ENCODE measurements at regions not wholly inside any gene's neighbourhood (a gene's known extent, or its start where the extent isn't known, plus 50 kb on each side); places are given as distances from the start of the nearest gene placed in this dataset.

DNA sequence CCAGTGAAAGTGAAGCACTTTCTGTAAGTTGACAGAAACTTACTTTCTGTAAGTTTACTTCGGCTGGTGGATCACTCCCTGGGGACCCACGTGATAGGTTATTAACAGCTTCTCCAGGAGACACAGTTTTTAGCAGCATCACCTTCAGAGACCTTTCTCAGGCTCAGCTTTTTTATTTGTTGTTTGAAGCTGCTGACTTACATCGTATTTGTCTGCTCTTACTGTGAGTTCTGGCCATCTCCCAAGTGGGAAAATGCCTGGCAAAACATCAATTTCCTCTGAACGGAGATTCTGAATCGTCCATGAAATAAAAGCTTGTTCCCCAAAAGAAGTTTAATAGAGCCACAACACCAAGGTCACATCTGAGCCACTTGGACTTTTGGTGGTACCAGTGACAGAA is 178.7 kb upstream of the PODXL start:
- no peak overlapping the region for H3K4me3 ChIP-seq (ENCODE audit: low read depth, low read length)
- H3K27me3 ChIP-seq (ENCODE audit: control insufficient read depth, insufficient read depth, low read length): no peaks in the 10 kb centered on the region; the same call in 1 of the 2 replicates
- H3K9me3 ChIP-seq (ENCODE audit: control insufficient read depth, insufficient read depth, low read depth, low read length): no peaks in the 10 kb centered on the region
- no peaks in the 10 kb centered on the region for H3K36me3 ChIP-seq (ENCODE audit: control insufficient read depth, insufficient read depth, low read length)
- H3K4me1 ChIP-seq (ENCODE audit: control insufficient read depth, insufficient read depth, low read length): peaks cover 12% of the 10 kb centered on the region
- H3K27ac ChIP-seq (ENCODE audit: low read depth, low read length): no peak overlapping the region
- no peak overlapping the region for H3K9ac ChIP-seq (ENCODE audit: low read length)

DNA sequence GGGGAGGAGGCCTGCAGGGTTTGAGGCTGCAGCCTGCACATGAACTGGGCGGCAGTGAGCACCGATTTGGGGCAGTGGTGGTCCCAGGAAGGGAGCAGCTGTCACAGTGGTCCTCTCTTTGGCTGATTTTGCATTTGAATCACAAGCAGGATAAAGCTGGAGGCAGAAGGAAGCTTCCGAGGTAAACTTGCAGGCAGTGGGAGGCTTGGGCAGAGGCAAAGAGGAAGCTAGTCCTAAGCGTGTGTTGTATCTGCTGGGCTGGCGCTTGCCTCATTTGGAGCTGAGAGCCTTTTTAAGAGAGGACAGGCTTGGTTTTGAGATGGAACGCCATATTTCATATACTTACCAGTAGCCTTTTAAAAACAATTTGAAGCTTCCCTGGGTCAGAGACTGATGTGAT is 177.2 kb upstream of the PODXL start:
- Histone ChIP-seq H3K9me3 (ENCODE audit: control insufficient read depth, insufficient read depth, low read depth, low read length) (peaks cover 11% of the 10 kb centered on the region), H3K27me3 (ENCODE audit: control insufficient read depth, insufficient read depth, low read length) (no peaks in the 10 kb centered on the region; the same call in 1 of the 2 replicates), H3K27ac (ENCODE audit: low read depth, low read length) (no peak overlapping the region), H3K9ac (ENCODE audit: low read length) (no peak overlapping the region), H3K4me1 (ENCODE audit: control insufficient read depth, insufficient read depth, low read length) (peaks cover 12% of the 10 kb centered on the region), H3K4me3 (ENCODE audit: low read depth, low read length) (no peak overlapping the region), H3K36me3 (ENCODE audit: control insufficient read depth, insufficient read depth, low read length) (no peaks in the 10 kb centered on the region)

DNA sequence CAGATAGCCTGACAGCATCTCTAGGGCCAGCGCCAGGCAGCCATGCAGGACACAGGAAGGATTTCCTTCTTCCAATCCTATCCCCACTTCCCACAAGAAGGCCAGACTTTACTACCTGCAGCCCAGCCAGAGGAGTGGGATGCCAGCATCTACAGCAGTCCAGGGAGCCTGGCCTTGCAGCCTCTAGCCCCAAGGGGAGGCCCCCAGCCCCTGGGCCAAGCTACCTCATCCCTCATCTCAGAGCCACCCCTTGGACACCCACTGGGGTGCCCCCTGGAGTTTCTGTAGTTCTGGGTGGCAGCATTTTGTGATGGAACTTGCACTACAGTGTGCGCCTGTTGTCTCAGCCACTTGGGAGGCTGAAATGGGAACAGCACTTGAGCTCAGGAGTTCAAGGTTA is 170.8 kb upstream of the PODXL start:
- peaks cover 15% of the 10 kb centered on the region for H3K9me3 ChIP-seq (ENCODE audit: control insufficient read depth, insufficient read depth, low read depth, low read length)
- no peak overlapping the region for H3K9ac ChIP-seq (ENCODE audit: low read length)
- no peak overlapping the region for H3K4me3 ChIP-seq (ENCODE audit: low read depth, low read length)
- H3K27me3 ChIP-seq (ENCODE audit: control insufficient read depth, insufficient read depth, low read length): no peaks in the 10 kb centered on the region
- no peak overlapping the region for H3K27ac ChIP-seq (ENCODE audit: low read depth, low read length)
- H3K36me3 ChIP-seq (ENCODE audit: control insufficient read depth, insufficient read depth, low read length): no peaks in the 10 kb centered on the region
- no peaks in the 10 kb centered on the region for H3K4me1 ChIP-seq (ENCODE audit: control insufficient read depth, insufficient read depth, low read length)

DNA sequence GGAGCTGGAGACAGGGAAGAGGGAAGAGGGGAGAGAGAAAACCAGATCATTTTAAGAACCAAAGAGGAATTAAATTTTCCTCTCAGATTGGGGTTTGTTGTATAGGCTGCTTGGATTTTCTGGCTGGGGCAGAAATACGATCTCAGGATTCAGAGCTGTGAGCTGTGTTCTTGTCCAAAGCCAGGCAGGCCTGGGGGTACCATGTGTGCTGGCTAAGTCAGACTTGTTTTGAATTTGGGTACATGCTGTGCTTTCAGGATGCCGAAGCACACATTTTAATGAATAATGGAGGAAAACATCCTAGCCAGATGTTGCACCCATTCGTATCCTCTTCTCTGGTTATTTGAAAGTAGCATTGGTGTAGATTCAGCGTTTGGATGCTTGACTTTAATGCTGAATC is 170.3 kb upstream of the PODXL start:
- H3K27ac ChIP-seq (ENCODE audit: low read depth, low read length): no peak overlapping the region
- H3K27me3 ChIP-seq (ENCODE audit: control insufficient read depth, insufficient read depth, low read length): no peaks in the 10 kb centered on the region
- no peak overlapping the region for H3K4me3 ChIP-seq (ENCODE audit: low read depth, low read length)
- peaks cover 15% of the 10 kb centered on the region for H3K9me3 ChIP-seq (ENCODE audit: control insufficient read depth, insufficient read depth, low read depth, low read length)
- no peak overlapping the region for H3K9ac ChIP-seq (ENCODE audit: low read length)
- no peaks in the 10 kb centered on the region for H3K4me1 ChIP-seq (ENCODE audit: control insufficient read depth, insufficient read depth, low read length)
- H3K36me3 ChIP-seq (ENCODE audit: control insufficient read depth, insufficient read depth, low read length): no peaks in the 10 kb centered on the region

DNA sequence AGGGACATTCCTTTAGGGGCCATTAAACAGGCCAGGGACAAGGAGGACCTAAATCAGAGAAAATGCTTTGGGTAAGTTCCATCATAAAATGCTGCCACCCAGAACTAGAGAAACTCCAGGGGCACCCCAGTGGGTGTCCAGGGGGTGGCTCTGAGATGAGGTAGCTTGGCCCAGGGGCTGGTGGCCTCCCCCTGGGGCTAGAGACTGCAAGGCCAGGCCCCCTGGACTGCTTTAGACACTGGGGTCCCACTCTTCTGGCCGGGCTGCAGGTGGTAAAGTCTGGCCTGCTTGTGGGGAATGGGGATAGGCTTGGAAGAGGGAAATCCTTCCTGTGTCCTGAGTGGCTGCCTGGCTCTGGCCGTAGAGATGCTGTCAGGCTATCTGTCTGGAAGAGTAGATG is 169.6 kb upstream of the PODXL start:
- no peak overlapping the region for H3K4me3 ChIP-seq (ENCODE audit: low read depth, low read length)
- no peaks in the 10 kb centered on the region for H3K4me1 ChIP-seq (ENCODE audit: control insufficient read depth, insufficient read depth, low read length)
- H3K9ac ChIP-seq (ENCODE audit: low read length): no peak overlapping the region
- peaks cover 15% of the 10 kb centered on the region for H3K9me3 ChIP-seq (ENCODE audit: control insufficient read depth, insufficient read depth, low read depth, low read length)
- no peaks in the 10 kb centered on the region for H3K27me3 ChIP-seq (ENCODE audit: control insufficient read depth, insufficient read depth, low read length)
- H3K27ac ChIP-seq (ENCODE audit: low read depth, low read length): no peak overlapping the region
- H3K36me3 ChIP-seq (ENCODE audit: control insufficient read depth, insufficient read depth, low read length): no peaks in the 10 kb centered on the region

DNA sequence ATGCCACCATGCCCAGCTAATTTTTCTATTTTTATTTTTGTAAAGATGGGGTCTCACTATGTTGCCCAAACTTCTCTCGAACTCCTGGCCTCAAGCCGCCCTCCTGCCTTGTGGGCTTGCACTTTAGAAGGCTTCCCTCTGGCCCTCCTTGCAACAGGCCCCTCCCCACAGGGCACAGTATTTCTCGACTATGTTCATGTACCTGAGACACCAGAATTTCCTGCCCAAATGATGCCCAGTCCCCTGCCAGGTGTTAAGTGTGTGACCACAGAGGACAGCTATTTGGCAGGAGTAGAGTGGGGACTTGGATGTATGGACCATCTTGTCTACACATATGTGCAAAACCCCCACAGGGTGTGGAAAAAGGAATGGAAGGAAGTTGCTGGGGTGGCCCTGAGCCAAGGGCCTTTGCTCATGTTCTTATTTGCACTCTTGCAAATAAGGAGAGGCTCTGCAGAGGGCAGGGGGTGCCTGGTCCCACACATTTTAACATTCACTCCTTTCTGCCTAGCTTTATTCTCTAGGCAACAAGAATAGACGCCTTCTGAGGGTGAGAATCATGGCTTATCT is 168.4 kb upstream of the PODXL start:
- no peaks in the 10 kb centered on the region for H3K27me3 ChIP-seq (ENCODE audit: control insufficient read depth, insufficient read depth, low read length)
- H3K9me3 ChIP-seq (ENCODE audit: control insufficient read depth, insufficient read depth, low read depth, low read length): peaks cover 15% of the 10 kb centered on the region
- no peaks in the 10 kb centered on the region for H3K4me1 ChIP-seq (ENCODE audit: control insufficient read depth, insufficient read depth, low read length)
- H3K27ac ChIP-seq (ENCODE audit: low read depth, low read length): no peak overlapping the region
- no peak overlapping the region for H3K9ac ChIP-seq (ENCODE audit: low read length)
- no peaks in the 10 kb centered on the region for H3K36me3 ChIP-seq (ENCODE audit: control insufficient read depth, insufficient read depth, low read length)
- H3K4me3 ChIP-seq (ENCODE audit: low read depth, low read length): no peak overlapping the region

DNA sequence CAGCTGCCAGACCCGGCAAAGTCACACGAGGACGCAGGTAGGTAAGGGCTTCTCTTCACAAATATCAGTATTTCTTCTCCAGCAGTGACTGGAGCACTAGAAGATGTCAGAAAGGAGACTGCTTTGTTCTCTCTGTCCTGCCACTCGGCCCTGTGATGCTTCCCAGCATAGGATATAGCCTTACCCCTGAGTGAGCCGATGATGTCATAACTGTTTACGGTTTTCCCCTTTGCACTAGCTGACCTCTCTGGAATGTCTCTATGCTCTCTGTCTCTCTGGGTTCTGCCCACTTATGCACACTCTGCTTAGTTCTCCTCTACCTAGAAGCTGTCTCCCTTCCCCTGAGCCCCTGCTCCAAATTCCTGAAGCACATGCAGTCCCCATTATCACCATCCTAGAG is 167.5 kb upstream of the PODXL start:
- no peak overlapping the region for H3K27ac ChIP-seq (ENCODE audit: low read depth, low read length)

DNA sequence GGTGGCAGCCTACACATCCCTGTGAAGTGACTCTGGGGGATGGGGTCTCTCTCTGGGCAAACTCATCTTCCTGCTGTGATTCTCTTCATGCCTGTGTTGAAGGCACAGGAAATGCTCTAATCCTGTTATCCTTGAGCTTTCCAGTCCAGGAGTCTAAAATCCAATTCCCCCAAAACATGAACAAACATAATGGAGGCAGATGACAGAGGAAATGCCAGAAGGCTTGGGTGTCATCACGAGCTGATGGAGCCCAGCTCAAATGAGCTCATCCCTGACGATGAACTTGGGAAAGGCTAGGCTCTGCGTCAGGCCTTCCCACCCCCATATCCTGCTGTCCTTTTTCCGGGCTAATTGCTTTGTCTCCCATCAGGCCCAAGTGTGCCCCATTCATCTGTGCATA is 165.9 kb upstream of the PODXL start:
- Histone ChIP-seq H3K9me3 (ENCODE audit: control insufficient read depth, insufficient read depth, low read depth, low read length) (no peaks in the 10 kb centered on the region), H3K27me3 (ENCODE audit: control insufficient read depth, insufficient read depth, low read length) (no peaks in the 10 kb centered on the region), H3K27ac (ENCODE audit: low read depth, low read length) (no peak overlapping the region), H3K4me3 (ENCODE audit: low read depth, low read length) (no peak overlapping the region), H3K9ac (ENCODE audit: low read length) (no peak overlapping the region), H3K36me3 (ENCODE audit: control insufficient read depth, insufficient read depth, low read length) (no peaks in the 10 kb centered on the region), H3K4me1 (ENCODE audit: control insufficient read depth, insufficient read depth, low read length) (no peaks in the 10 kb centered on the region)

More for the DNA sequence above, 167.5 kb upstream of the PODXL start:
- no peaks in the 10 kb centered on the region for H3K27me3 ChIP-seq (ENCODE audit: control insufficient read depth, insufficient read depth, low read length)
- H3K36me3 ChIP-seq (ENCODE audit: control insufficient read depth, insufficient read depth, low read length): no peaks in the 10 kb centered on the region
- peaks cover 6% of the 10 kb centered on the region for H3K9me3 ChIP-seq (ENCODE audit: control insufficient read depth, insufficient read depth, low read depth, low read length)
- H3K9ac ChIP-seq (ENCODE audit: low read length): no peak overlapping the region
- no peaks in the 10 kb centered on the region for H3K4me1 ChIP-seq (ENCODE audit: control insufficient read depth, insufficient read depth, low read length)
- no peak overlapping the region for H3K4me3 ChIP-seq (ENCODE audit: low read depth, low read length)

DNA sequence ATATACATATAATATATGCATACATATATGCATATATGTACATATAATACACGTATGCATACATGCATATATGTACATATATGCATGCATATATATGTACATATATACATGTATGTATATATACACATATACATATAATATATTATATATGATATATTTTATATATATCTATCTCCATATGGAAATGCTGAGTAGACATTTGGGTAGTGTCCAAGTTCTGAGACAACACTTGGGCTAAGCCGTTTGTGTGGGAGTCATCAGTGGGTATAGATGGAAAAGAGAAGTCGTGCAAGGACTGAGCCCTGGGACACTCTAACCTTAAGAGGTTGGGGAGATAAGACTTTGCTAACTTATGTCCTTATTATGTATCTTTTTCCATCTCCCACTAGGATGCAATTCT is 165.2 kb upstream of the PODXL start:
- H3K36me3 ChIP-seq (ENCODE audit: control insufficient read depth, insufficient read depth, low read length): no peaks in the 10 kb centered on the region
- H3K4me1 ChIP-seq (ENCODE audit: control insufficient read depth, insufficient read depth, low read length): no peaks in the 10 kb centered on the region
- no peak overlapping the region for H3K27ac ChIP-seq (ENCODE audit: low read depth, low read length)
- H3K27me3 ChIP-seq (ENCODE audit: control insufficient read depth, insufficient read depth, low read length): no peaks in the 10 kb centered on the region
- no peaks in the 10 kb centered on the region for H3K9me3 ChIP-seq (ENCODE audit: control insufficient read depth, insufficient read depth, low read depth, low read length)
- H3K4me3 ChIP-seq (ENCODE audit: low read depth, low read length): no peak overlapping the region
- no peak overlapping the region for H3K9ac ChIP-seq (ENCODE audit: low read length)

DNA sequence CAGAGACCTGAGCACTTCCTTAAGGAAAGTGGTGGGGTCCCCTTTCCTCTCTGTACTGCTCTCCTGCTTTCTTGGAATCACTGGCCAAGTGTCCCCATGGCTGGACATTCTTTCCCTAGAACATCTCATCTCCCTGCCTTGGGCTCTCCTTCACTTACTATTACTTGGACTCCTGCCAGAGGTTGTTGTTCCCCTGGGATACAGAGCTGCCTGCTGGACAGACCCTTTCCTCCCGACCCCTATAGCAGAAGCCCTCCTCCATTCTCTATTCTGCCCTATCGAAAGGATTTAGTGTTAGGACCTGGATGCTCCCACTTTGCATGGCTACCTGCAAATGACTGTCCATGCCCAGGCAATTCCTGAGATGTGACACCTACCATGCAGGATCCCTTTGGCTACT is 164.3 kb upstream of the PODXL start:
- no peak overlapping the region for H3K27ac ChIP-seq (ENCODE audit: low read depth, low read length)
- H3K9me3 ChIP-seq (ENCODE audit: control insufficient read depth, insufficient read depth, low read depth, low read length): no peaks in the 10 kb centered on the region
- H3K4me3 ChIP-seq (ENCODE audit: low read depth, low read length): no peak overlapping the region
- H3K4me1 ChIP-seq (ENCODE audit: control insufficient read depth, insufficient read depth, low read length): no peaks in the 10 kb centered on the region
- H3K9ac ChIP-seq (ENCODE audit: low read length): no peak overlapping the region
- no peaks in the 10 kb centered on the region for H3K36me3 ChIP-seq (ENCODE audit: control insufficient read depth, insufficient read depth, low read length)
- H3K27me3 ChIP-seq (ENCODE audit: control insufficient read depth, insufficient read depth, low read length): no peaks in the 10 kb centered on the region

DNA sequence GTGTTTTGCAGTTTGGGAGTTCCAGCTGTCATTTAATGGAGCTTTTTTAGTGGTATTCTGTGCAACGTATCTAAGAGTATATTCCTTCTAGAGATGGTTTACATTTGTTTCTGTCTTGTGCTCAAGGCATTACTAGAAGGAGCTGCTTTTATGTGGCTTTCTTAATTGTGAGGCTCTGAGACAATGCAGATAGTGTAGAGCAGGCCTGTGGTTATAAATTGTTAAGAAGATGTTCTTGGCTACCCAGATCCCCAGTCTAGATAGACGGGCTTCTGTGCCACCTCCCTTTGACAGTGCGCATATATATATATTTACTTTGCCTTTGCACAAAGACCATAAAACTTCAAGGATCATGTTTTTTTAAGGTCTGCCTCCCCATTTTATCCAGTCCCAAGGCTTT is 160.8 kb upstream of the PODXL start:
- no peaks in the 10 kb centered on the region for H3K27me3 ChIP-seq (ENCODE audit: control insufficient read depth, insufficient read depth, low read length)
- H3K36me3 ChIP-seq (ENCODE audit: control insufficient read depth, insufficient read depth, low read length): no peaks in the 10 kb centered on the region
- H3K4me3 ChIP-seq (ENCODE audit: low read depth, low read length): no peak overlapping the region
- no peak overlapping the region for H3K27ac ChIP-seq (ENCODE audit: low read depth, low read length)
- no peaks in the 10 kb centered on the region for H3K4me1 ChIP-seq (ENCODE audit: control insufficient read depth, insufficient read depth, low read length)
- H3K9me3 ChIP-seq (ENCODE audit: control insufficient read depth, insufficient read depth, low read depth, low read length): no peaks in the 10 kb centered on the region
- no peak overlapping the region for H3K9ac ChIP-seq (ENCODE audit: low read length)

DNA sequence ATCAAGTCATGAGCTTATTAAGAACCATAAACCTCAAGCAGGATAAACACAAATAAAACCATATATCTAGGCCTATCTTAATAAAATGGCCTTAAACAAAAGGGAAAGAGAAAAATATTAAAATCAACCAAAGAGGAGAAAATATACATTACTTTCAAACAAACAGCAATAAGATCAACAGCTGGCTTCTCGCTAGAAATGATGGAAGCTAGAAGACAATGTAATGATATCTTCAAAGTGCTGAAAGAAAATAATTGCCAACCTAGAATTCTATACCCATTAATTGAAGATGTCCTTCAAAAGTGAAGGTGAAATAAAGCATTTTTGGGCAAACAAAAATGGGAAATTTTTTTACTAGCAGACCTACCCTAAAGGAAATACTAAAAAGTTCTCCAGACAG is 142.9 kb upstream of the PODXL start:
- H3K4me3 ChIP-seq (ENCODE audit: low read depth, low read length): no peak overlapping the region
- H3K36me3 ChIP-seq (ENCODE audit: control insufficient read depth, insufficient read depth, low read length): no peaks in the 10 kb centered on the region
- no peak overlapping the region for H3K9ac ChIP-seq (ENCODE audit: low read length)
- no peak overlapping the region for H3K27ac ChIP-seq (ENCODE audit: low read depth, low read length)
- no peaks in the 10 kb centered on the region for H3K27me3 ChIP-seq (ENCODE audit: control insufficient read depth, insufficient read depth, low read length)
- H3K4me1 ChIP-seq (ENCODE audit: control insufficient read depth, insufficient read depth, low read length): no peaks in the 10 kb centered on the region
- H3K9me3 ChIP-seq (ENCODE audit: control insufficient read depth, insufficient read depth, low read depth, low read length): 0 out of 2 replicates have a peak, but pooled peaks cover 2% of the 10 kb centered on the region
